GM18951 (cell line): ENCODE measurements at regions not wholly inside any gene's neighbourhood (a gene's known extent, or its start where the extent isn't known, plus 50 kb on each side); places are given as distances from the start of the nearest gene placed in this dataset.

ENCODE experiments used
- POLR2A ChIP-seq: IDR thresholded peaks from 4 replicates; pipeline ENCODE4 v1.6.1; 2011; ENCODE audit warnings: mild to moderate bottlenecking; ENCODE audit not compliant: insufficient read length, insufficient read depth; ENCODE audit errors: extremely low read depth
- in situ Hi-C: fragments of 300-500 bp; cut with MboI; formaldehyde crosslinking; loops from one replicate; pipeline ENCODE4 v1.12.0; 2022; ENCODE audit warnings: low sequenced_read_pairs, mixed read lengths, inconsistent platforms; ENCODE audit not compliant: unreplicated experiment

DNA sequence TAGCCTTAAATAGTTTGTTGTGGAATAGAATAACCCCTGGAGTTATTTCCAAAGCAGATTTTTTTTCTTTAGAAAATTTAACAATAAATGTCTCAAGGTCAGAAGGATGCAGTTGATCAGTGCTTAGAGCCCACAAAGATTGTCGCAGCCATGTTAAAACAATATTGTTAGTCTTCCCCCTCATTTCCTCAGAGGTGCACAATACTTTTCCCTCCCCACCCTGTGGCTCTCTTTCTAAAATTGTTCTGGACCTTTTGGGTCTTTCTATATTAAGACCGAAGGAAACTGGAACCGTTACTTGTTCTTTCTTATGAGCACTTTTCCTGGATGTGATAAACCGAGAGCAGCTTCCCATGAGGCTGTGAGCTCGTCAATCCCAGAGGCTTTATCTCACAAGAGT lies 333.7 kb downstream of the HLX start:
- TF ChIP-seq POLR2A, result no peak
- in situ Hi-C loops, result no loop called here

DNA sequence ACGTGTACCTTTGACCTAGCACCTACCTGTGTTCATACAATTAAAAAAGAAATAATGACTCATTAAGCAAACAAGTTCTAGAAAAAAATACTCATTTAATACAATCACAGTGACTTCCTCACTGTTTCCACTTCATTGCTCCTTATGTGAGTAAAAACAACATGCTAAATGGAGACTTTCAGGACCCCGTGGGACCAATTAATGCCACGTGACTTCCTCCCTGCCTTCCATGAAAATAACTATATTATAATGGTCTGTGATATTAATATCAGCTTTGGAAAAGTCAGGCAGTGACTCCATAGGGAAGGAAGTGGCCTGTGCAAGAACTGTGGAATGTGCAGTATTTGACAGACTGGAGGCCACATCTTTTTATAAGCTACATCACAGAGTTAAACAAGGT lies 337.8 kb downstream of the HLX start:
- in situ Hi-C loops, result no loop called here

DNA sequence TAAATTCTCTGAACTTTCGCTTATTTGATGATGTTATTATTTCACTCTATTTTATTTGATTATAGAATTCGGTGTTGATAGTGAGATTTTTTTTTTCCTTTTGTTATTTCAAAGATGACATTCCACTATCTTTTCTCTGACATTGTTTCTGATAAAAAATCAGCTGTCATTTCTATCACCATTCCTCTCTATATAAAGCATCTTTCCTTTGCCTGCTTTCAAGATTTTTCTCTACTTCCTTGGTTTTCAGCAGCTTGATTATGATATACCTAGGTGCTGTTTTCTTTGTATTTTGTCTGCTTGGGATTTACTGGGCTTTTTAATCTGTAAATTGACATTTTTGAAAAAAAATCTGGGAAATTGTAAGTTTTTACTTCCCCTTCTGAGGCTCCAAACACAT lies 344.0 kb downstream of the HLX start:
- no peak for TF ChIP-seq POLR2A
- in situ Hi-C loops, result no loop called here

More for the DNA sequence above, 337.8 kb downstream of the HLX start:
- TF ChIP-seq POLR2A, result no peak

DNA sequence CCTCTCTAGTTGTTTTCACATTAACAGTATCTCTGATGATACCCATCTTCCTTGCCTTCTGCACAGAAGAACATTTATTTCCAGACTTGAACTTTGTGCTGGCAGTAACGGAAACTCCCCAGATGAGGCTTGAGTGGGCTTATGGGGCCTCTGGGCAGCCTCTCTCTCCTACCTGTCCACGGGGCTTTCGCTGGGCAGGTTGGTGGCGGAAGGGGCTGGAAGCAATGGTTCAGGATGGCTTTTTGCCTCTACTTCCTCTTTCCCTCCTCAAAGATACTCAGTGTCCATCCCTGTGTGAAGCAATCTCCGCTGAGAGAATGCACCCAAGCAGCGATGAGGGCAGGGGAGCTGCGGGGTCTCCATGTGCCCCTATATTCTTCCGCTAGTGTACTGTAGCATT lies 348.2 kb downstream of the HLX start:
- in situ Hi-C loops, result no loop called here
- TF ChIP-seq POLR2A, result no peak

DNA sequence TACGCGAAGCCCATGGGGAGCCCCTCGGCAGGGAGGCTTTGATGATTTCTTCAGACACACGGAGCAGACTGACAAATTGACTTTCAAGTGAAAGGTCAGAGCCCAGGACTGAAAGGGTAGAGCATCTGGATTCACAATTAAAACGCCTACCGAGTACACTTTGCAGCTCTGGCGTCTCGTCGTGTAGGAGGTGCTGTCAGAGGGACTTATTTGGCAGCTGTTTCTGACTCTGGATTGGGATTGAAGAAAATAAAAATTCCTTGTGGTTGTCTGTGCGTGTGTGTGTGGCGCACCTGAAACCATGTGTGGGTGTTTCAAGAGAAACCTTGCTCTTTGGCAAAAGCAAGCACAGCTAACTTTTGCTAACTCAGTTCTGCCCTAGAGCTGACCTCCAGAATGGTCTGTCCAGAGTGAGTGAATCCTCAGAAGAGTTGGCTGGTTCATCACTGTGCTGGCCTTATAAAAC lies 348.7 kb downstream of the HLX start:
- in situ Hi-C loops, result no loop called here
- no peak for TF ChIP-seq POLR2A

DNA sequence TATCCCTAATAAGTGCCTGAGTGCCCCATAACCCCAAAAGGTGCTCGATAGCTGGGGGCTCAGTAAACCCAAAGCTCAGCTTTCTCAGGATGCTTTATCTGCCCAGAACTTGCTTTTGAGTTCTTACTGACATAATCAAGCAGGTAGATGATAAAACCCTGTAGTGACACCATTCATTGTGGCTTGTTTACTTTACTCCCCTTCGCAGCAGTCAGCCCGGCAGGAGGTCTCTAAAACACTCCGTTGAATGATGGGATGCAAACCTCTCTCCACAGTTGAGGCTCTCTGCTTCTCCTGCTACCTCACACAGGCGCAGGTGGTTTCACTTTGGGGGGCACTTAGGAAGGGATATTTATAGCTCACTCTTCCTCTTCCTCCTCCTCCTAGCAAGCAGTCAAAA lies 349.4 kb downstream of the HLX start:
- in situ Hi-C loops, result no loop called here
- TF ChIP-seq POLR2A, result no peak

DNA sequence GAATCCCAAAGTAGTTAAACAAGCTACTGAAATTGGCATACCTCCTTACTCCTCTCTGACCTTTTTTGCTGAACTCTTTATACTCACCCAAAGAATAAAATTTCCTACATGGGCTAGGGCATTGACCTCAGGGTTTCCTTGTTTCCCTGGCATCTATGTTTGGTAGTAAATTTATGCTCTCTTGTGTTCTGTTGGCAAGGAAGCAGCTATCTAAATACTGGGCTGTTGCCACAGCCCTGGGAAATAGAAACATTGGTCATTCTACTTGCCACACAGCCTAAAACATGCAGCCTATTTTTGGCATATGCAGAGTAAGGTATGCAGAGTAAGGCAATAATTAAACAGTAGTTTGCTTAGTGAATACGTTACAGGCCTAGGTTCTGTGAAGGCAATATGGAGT lies 351.4 kb downstream of the HLX start:
- in situ Hi-C loops, result no loop called here
- TF ChIP-seq POLR2A, result no peak

DNA sequence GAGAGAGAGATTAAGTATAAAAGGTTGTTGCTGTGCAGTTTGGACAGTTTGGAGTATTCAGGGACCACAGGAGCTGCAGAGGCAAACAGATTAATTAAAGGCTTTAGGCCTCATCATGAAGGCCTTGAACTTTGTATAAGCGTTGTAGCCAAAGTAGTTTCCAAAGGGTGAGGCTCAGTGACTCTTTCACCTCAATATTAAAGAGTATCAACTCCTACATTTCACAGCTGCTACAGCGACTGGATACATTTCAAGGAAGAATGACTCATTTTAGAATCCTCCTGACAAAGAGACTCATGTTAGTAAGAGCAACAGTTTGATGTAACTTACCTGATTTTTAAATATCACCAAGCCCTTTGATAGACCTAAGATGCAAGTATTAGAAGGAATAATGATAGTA lies 355.5 kb downstream of the HLX start:
- TF ChIP-seq POLR2A, result no peak
- in situ Hi-C loops, result no loop called here

DNA sequence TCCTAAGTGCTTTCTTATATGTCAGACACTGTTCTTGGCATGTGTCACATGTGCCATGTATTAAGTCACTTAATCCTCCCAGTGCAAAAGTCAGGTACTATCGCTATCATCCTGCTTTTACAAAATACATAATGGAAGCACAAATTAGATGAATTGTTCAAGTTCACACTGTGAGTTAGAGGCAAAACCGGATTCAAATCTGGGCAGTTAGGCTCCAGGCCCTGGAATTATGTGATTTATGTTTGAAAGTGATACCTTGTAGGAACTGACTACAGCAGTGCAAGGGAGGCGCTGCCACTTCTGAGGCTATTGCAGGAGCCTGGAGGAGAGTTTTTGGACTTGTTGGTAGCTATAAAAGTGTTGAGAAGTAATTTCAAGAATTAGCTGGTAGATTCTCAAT lies 358.3 kb downstream of the HLX start:
- in situ Hi-C loops, result no loop called here
- no peak for TF ChIP-seq POLR2A

DNA sequence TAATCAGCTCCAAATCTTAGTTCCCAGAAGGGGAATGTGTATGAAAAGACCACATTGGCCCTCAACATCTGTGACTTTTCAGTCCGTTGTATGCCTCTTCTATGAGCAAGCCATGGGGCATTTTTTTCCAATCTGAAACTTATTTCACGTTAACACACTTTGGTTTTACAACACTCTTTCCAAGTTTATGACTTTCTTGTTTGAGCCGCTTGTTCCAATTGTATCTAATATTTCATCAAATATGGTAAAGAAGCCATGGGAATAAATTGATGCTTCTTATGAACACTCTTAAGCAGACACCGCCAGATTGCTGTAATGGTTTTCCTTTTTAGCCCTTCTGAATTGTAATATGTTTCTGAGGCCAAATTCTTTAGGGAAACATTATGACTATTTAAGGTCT lies 359.9 kb downstream of the HLX start:
- TF ChIP-seq POLR2A, result no peak
- in situ Hi-C loops, result no loop called here

DNA sequence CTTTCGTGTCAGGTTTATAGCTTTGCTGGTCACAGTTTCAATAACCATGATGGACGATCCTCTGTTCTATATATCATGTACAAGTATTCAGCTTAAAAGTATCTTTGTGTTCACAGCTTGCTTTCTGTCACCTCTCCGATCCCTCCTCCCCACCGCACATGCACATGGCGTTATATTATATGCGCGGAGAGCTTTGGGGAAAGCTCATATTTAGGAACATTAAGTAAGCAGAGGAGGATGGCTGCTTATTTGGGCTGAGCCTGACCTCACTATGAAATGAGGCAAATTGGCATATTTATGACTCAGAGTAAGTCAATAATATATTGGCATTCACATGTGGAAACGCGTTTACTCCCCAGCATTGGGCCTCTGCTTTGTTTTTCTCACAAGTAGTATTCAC lies 360.5 kb downstream of the HLX start:
- TF ChIP-seq POLR2A, result no peak
- in situ Hi-C loops, result no loop called here

DNA sequence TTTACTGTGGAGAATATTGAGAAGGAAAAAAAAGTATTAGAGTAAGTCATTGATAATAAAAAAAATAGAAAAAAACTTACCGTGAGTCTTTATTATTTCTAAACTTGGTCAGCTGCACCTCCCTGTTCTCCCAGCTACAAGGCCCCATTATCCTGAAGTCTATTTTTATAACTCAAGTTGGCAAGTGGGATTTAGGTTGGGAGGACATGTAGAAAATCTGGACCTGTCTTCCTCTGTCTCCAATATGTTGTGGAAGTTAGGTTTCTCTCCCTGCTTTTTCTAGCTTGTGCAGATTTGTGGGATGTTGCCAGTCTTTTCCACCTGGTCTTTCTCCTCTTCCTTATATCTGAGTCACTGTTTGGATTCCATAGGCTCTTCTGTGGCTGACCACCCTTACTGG lies 361.4 kb downstream of the HLX start:
- in situ Hi-C loops, result no loop called here
- TF ChIP-seq POLR2A, result no peak

DNA sequence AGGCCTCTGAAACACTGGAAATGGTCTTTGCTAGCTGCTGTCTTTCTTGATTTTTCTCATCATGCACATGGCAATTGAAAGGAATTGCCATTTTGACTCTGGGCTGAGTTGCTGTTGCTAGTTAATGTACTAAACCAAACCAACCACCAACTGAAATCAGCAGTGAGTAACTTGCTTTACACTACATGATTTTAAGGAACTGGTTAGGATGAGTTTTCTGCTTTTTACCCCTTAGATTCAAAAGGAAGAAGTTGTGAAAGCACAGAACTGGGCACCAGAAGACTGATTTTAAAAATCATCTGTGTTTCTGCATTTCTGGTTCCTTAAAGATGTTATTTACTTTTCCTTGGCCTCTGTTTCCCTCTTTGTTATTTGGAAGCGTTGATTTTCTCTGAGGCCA lies 361.9 kb downstream of the HLX start:
- in situ Hi-C loops, result no loop called here
- TF ChIP-seq POLR2A, result no peak

DNA sequence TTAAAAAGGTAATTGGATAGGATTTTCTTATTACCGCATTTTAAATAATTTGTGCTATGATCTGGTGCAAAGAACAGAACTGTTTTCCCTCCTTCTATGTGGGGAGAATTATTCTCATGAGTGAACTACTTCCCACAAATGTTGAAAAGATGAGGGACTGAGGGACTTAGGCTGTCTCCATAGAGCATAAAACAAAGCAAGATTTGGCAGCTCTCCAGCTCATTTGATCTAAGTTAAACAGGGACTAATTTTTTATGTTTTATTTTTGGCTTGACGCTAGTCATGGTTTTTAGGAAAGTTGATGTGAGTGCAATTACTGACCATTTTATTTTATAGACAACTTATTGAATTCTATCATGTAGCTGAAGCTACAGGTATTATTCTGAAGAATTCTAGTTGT lies 362.3 kb downstream of the HLX start:
- no peak for TF ChIP-seq POLR2A
- in situ Hi-C loops, result no loop called here

DNA sequence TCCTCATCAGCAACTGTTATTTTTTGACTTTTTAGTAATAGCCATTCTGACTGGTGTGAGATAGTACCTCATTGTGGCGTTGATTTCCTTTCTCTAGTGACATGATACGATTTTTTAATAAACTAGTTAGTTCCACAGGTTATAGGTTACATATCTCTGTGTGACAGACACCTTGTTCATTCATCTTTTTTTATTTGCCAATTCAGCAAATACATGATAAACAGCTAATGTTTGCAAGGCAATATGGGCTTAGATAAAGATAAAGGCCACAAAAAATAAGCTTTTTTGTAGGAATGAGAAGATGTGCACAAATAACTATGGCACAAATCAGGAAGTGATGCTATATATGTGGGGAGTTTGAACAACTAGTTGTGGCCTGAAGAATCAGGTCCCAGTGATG lies 366.8 kb downstream of the HLX start:
- in situ Hi-C loops, result no loop called here

DNA sequence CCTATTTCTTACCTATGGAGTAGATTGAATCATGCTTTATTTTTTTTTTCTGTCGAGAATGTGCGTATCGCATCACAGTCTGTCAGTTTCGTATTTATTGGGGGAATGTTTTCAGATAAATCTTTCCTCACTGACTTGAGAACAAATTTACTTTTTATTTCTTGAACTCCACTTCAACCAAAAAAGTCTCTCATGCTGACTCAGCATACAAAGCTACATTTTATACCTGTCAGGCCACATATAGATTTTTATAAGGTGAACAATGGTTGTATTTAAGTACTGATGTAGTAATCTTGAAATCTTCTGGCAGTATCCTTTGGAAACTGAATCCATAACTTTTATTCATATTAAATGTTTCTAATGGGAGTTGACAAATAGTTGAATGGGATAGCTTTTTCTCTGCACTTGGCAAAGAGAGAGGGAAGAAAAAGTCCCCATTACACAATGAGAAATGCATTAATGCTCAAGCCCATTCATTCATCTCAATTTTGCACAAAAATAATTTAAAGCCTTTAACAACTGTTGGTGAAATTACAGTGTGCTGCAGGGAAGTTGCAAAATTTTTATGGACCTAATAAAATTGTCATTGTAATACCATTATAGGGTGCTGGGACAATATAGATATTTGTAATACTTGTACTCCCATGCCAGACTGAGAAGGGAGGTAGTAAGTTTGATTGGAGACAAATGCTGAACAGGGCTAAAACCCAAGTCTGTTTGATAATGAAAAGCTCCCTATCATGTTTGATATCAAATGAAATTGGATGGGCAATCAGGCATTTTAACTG lies 367.6 kb downstream of the HLX start:
- no peak for TF ChIP-seq POLR2A
- in situ Hi-C loops, result no loop called here

More for the DNA sequence above, 366.8 kb downstream of the HLX start:
- no peak for TF ChIP-seq POLR2A
